Thyroid gland (tissue), 4 donors: ENCODE measurements at regions not wholly inside any gene's neighbourhood (a gene's known extent, or its start where the extent isn't known, plus 50 kb on each side); places are given as distances from the start of the nearest gene placed in this dataset.

ENCODE experiments used
- DNase-seq, 2 donors: peaks; one replicate each; pipeline ENCODE4 v3.0.0-alpha.2; 2019
- H3K27ac ChIP-seq, 3 donors: fragments of 200-600 bp; sonication (generic); 1 replicate in 2 of 3; 2 replicates in 1 of 3; pipeline ENCODE4 v1.5.1; 2016 to 2019; ENCODE audit warnings: mild to moderate bottlenecking in 1 of 3, moderate library complexity in 1 of 3
- H3K27me3 ChIP-seq: fragments of 200-600 bp; sonication (generic); one replicate; pipeline ENCODE4 v1.5.1; 2019
- H3K36me3 ChIP-seq, 2 donors: fragments of 200-600 bp; sonication (generic); one replicate each; pipeline ENCODE4 v1.5.1; 2016 to 2019
- H3K4me1 ChIP-seq, 2 donors: fragments of 200-600 bp; sonication (generic); one replicate each; pipeline ENCODE4 v1.5.1; 2017 to 2019
- H3K4me3 ChIP-seq, 3 donors: fragments of 200-600 bp; sonication (generic); replicated peaks in 1 of 3; 1 replicate in 2 of 3; 2 replicates in 1 of 3; pipeline ENCODE4 v1.5.1; 2016; ENCODE audit warnings: mild to moderate bottlenecking in 1 of 3
- H3K9me3 ChIP-seq: fragments of 200-600 bp; sonication (generic); one replicate; pipeline ENCODE4 v1.5.1; 2017
- CTCF ChIP-seq, 6 experiments: fragments of 200-600 bp in 3 of 6; fragments of 450-650 bp in 3 of 6; sonication (generic) in 3 of 6; IDR thresholded peaks; one replicate each; pipeline ENCODE4 v1.5.1; 2016 to 2019; ENCODE audit warnings: antibody characterized with exemption in 6 of 6, mild to moderate bottlenecking in 2 of 6, inconsistent platforms in 1 of 6, moderate library complexity in 1 of 6
- POLR2A ChIP-seq, 2 donors: fragments of 450-650 bp; IDR thresholded peaks; one replicate each; pipeline ENCODE4 v1.6.1; 2017; ENCODE audit warnings: antibody characterized with exemption in 2 of 2, mild to moderate bottlenecking in 2 of 2, moderate library complexity in 1 of 2
- WGBS, 2 donors: methylation state at CpG; one replicate each; pipeline ENCODE4 v1.1.5; 2017; 5-methylcytosine and 5-hydroxymethylcytosine counted together
- intact Hi-C: fragments of 100-400 bp; cut with DNase I; formaldehyde crosslinking; loops from one replicate; pipeline ENCODE4 v1.15.1; 2023

GRCh38 chr2:729376-729861 lies 52.2 kb upstream of the TMEM18 start:
- Histone ChIP-seq H3K27me3 (no peaks in the 10 kb centered on the region), H3K4me1 (no peaks in the 10 kb centered on the region), H3K4me3 (no peak overlapping the region), H3K9me3 (no peaks in the 10 kb centered on the region), H3K36me3 (no peaks in the 10 kb centered on the region), H3K27ac (no peak overlapping the region)
- TF ChIP-seq CTCF (IDR thresholded peaks at IDR 0.05), result no peak
- no peak for TF ChIP-seq POLR2A (IDR thresholded peaks at IDR 0.05)
- no peak for DNase-seq
- intact Hi-C loops, result no loop called here
- 45 to 50% methylated on average over 10 of the region's 10 CpGs for whole genome bisulfite sequencing, 2 donors

GRCh38 chr2:728165-728564 lies 51.0 kb upstream of the TMEM18 start:
- no peaks in the 10 kb centered on the region for H3K9me3 ChIP-seq
- H3K36me3 ChIP-seq, result no peaks in the 10 kb centered on the region
- intact Hi-C loops, result no loop called here
- DNase-seq, result no peak
- H3K4me3 ChIP-seq, result no peak overlapping the region
- 93 to 94% methylated on average over 1 of the region's 1 CpG for WGBS, 2 donors
- H3K27ac ChIP-seq, result no peak overlapping the region
- TF ChIP-seq POLR2A (IDR thresholded peaks at IDR 0.05), result no peak
- no peak for TF ChIP-seq CTCF (IDR thresholded peaks at IDR 0.05)
- H3K27me3 ChIP-seq, result no peaks in the 10 kb centered on the region
- no peaks in the 10 kb centered on the region for H3K4me1 ChIP-seq

- Histone ChIP-seq H3K4me3 (no peak overlapping the region), H3K4me1 (no peaks in the 10 kb centered on the region), H3K27me3 (no peaks in the 10 kb centered on the region), H3K9me3 (no peaks in the 10 kb centered on the region), H3K27ac (no peak overlapping the region), H3K36me3 (no peaks in the 10 kb centered on the region)
- TF ChIP-seq CTCF (IDR thresholded peaks at IDR 0.05) (no peak), POLR2A (IDR thresholded peaks at IDR 0.05) (no peak)
- no peak for DNase-seq
- WGBS, 2 donors, result 85 to 89% methylated on average over 6 of the region's 6 CpGs
- intact Hi-C loops, result no loop called here
These were observed 49.9 kb upstream of the TMEM18 start for GRCh38 chr2:727071-727470.
